ENCODE measurements at regions not wholly inside any gene's neighbourhood (a gene's known extent, or its start where the extent isn't known, plus 50 kb on each side); places are given as distances from the start of the nearest gene placed in this dataset.

GRCh38 chr11:134949121-134950090 is 537.4 kb upstream of the B3GAT1 start (continued):
- TF ChIP-seq ZNF655 (CRISPR knock-in tag; IDR thresholded peaks at IDR 0.05) (no peak), NCOA2 (IDR thresholded peaks at IDR 0.05; ENCODE audit: partially characterized antibody in 2 of 2) (no peak), NFIX (CRISPR knock-in tag; IDR thresholded peaks at IDR 0.05; ENCODE audit: low read depth) (no peak)

DNA sequence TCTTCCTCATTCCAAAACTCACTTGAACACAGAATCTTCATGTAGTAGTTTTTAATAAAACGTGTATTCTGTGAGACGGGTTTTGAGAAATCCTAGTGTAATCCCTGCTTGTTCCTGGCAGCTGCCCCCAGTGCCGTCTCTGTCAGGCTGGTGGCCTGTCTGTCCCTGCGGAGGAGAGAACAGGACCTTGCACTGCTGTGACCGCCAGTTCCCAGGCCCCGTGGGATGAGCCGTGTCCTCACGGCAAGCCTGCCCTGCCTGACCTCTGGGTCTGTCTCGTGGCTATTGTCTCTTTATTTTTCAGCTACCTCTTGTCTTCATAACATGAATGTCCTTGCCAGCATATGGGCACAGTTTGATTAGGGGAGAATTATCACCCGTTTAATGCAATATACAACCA is 535.5 kb upstream of the B3GAT1 start:
- no peak overlapping the region for H3K9ac ChIP-seq (ENCODE audit: insufficient read depth in 1 of 2, low read depth in 2 of 2, low read length in 2 of 2)
- H4K20me1 ChIP-seq (replicated peaks; ENCODE audit: control insufficient read depth, insufficient read depth, low read length): no peaks in the 10 kb centered on the region
- no TSS peak for BruUV-seq (replicated peaks)
- H3K79me2 ChIP-seq (ENCODE audit: control insufficient read depth, insufficient read depth, low read length): no peaks in the 10 kb centered on the region
- H3K4me1 ChIP-seq (replicated peaks in 1 of 2; ENCODE audit: control insufficient read depth in 2 of 2, insufficient read depth in 2 of 2, low read length in 2 of 2): no peaks in the 10 kb centered on the region
- no peaks in the 10 kb centered on the region for H3K9me1 ChIP-seq (ENCODE audit: control insufficient read depth, insufficient read depth, low read length)
- no peaks in the 10 kb centered on the region for H3K36me3 ChIP-seq (ENCODE audit: control insufficient read depth, insufficient read depth, low read length)
- WGBS (ENCODE audit: insufficient coverage, low coverage, missing lambda C conversion rate): 0% methylated on average over 10 of the region's 10 CpGs
- H3K4me3 ChIP-seq: no peak overlapping the region
- H3K27me3 ChIP-seq (ENCODE audit: control insufficient read depth in 2 of 2, insufficient read depth in 2 of 2, low read length in 2 of 2): peaks cover 0 to 13% of the 10 kb centered on the region in 2 experiments; a peak in 1 of 5 replicates
- in situ Hi-C loops (cut with MboI) (no loop called here), intact Hi-C loops (cut with micrococcal nuclease) (no loop called here)
- H3K4me2 ChIP-seq (ENCODE audit: insufficient read depth, low read length): no peak overlapping the region
- ChIA-PET CTCF (ENCODE audit: low intra/inter-chr PET ratio) (no interaction called here), POLR2A (no interaction called here)
- no peak overlapping the region for H3K27ac ChIP-seq (ENCODE audit: extremely low read depth, low read depth, low read length)
- FAIRE-seq (no peak), ATAC-seq (no peak), DNase-seq (ENCODE audit: extremely low read depth in 1 of 4, low spot score in 3 of 4) (no peak)
- H3K9me3 ChIP-seq (replicated peaks; ENCODE audit: control insufficient read depth, insufficient read depth, low read depth, low read length): no peaks in the 10 kb centered on the region
- no peak overlapping the region for H2AFZ ChIP-seq (ENCODE audit: low read depth, low read length)
- no peak for TF ChIP-seq ZBTB5 (IDR thresholded peaks at IDR 0.05)
- TF ChIP-seq HMGXB4 (CRISPR knock-in tag; IDR thresholded peaks at IDR 0.05): no peak
